ENCODE measurements at regions not wholly inside any gene's neighbourhood (a gene's known extent, or its start where the extent isn't known, plus 50 kb on each side); places are given as distances from the start of the nearest gene placed in this dataset.

GRCh38 chr14:51396222-51396815, 156.3 kb downstream of the TMX1 start:
- peak overlapping the region; percentile 32 for H3K4me3 ChIP-seq (ENCODE audit: low read depth, low read length)
- TF ChIP-seq CTCF (IDR thresholded peaks at IDR 0.05; ENCODE audit: low read depth, low read length), result no peak

GRCh38 chr14:51398898-51399297, 158.9 kb downstream of the TMX1 start:
- H3K4me3 ChIP-seq (ENCODE audit: low read depth, low read length), result no peak overlapping the region
- no peak for TF ChIP-seq CTCF (IDR thresholded peaks at IDR 0.05; ENCODE audit: low read depth, low read length)

GRCh38 chr14:51400139-51400538, 160.1 kb downstream of the TMX1 start:
- no peak for TF ChIP-seq CTCF (IDR thresholded peaks at IDR 0.05; ENCODE audit: low read depth, low read length)

GRCh38 chr14:51401272-51401671, 161.2 kb downstream of the TMX1 start:
- no peak overlapping the region for H3K4me3 ChIP-seq (ENCODE audit: low read depth, low read length)
- no peak for TF ChIP-seq CTCF (IDR thresholded peaks at IDR 0.05; ENCODE audit: low read depth, low read length)

More at GRCh38 chr14:51400139-51400538, 160.1 kb downstream of the TMX1 start:
- no peak overlapping the region for H3K4me3 ChIP-seq (ENCODE audit: low read depth, low read length)

- TF ChIP-seq CTCF (IDR thresholded peaks at IDR 0.05; ENCODE audit: low read depth, low read length), result no peak
Observed at GRCh38 chr14:51401756-51402155, 161.7 kb downstream of the TMX1 start.

GRCh38 chr14:51410897-51411296, 170.8 kb downstream of the TMX1 start:
- H3K4me3 ChIP-seq (ENCODE audit: low read depth, low read length), result no peak overlapping the region
- TF ChIP-seq CTCF (IDR thresholded peaks at IDR 0.05; ENCODE audit: low read depth, low read length), result no peak

More at GRCh38 chr14:51401756-51402155, 161.7 kb downstream of the TMX1 start:
- H3K4me3 ChIP-seq (ENCODE audit: low read depth, low read length), result no peak overlapping the region

- no peak for TF ChIP-seq CTCF (IDR thresholded peaks at IDR 0.05; ENCODE audit: low read depth, low read length)
- no peak overlapping the region for H3K4me3 ChIP-seq (ENCODE audit: low read depth, low read length)
Observed at GRCh38 chr14:51419685-51420084, 179.6 kb downstream of the TMX1 start.
